ENCODE measurements at regions not wholly inside any gene's neighbourhood (a gene's known extent, or its start where the extent isn't known, plus 50 kb on each side); places are given as distances from the start of the nearest gene placed in this dataset.
A peak's percentile ranks its signal among the peaks of the same experiment; 100 is the strongest.
"Not testable (repeated sequence)": the region's sequence is repeated elsewhere in the genome, so short reads cannot be mapped to it uniquely, and the experiment has no call there.

DNA sequence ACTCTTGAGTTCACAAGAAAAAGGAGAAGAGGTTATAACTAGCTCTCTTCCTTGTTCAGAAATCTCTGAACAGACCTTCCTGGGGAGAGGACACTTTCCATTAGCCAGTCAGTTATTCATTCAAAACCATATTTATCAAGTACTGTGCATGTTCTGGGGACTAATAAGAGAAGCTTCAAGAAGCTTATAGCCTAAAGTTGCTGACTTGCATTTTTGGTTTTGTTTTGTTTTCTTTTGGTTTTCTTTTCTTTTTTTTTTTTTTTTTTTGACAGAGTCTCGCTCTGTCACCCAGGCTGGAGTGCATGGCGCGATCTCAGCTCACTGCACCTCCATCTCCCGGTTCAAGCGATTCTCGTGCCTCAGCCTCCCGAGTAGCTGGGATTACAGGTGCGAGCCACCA lies 471.4 kb downstream of the KLF12 start:
- no peak for ATAC-seq

DNA sequence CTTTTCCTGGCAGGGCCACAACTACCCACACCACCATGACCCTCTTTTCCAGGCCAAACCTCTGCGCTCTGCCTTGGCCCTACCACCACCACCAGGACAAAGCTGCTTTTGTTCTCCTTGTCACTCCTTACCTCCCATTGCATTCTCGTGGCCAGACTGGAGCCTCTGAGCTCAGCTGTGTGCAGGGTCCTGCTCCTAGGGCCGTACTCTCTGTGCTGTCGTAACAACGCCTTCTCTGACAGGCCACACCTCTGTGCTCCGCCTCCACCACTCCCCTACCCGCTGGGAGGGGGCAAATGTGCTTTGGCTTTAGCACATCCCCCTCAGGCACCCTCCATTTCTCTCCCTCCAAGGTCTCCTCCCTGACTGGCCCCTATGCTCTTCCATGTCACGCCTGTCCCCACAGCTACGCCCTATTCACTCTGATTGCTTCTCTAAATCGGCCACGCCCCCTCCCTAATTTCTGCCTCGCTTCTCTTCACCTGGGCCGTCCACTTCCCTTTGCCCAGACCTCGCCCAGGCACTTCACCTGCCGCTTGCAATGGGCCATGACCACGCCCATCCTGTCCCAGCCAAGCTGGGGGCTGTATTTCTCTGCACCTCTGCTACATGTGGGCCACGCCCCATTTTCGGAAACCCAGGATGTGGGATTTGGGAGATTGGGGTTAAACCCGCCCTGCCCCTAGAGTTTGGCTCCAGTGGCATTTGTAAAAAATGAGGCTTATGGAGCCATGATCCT lies 472.3 kb downstream of the KLF12 start:
- ATAC-seq, result no peak

DNA sequence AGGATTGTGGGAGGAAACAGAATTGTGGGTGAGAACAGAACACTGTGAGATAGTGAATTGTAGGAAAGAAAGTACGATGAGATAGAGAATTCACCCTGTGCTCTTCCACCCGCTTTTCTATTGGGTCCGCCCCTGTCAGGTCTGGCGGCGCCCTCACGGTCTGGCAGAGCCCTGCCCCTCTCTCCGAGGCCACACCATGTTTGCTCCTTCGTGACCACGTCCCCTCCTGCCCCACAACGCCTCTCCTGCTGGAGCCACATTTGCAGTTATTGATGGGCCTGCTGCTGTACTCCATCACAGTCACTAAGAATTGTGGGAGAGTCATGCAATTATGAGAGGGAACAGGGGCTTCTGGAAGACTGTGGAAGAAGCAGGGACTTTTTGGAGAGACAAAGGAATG lies 473.1 kb downstream of the KLF12 start:
- no peak for ATAC-seq

DNA sequence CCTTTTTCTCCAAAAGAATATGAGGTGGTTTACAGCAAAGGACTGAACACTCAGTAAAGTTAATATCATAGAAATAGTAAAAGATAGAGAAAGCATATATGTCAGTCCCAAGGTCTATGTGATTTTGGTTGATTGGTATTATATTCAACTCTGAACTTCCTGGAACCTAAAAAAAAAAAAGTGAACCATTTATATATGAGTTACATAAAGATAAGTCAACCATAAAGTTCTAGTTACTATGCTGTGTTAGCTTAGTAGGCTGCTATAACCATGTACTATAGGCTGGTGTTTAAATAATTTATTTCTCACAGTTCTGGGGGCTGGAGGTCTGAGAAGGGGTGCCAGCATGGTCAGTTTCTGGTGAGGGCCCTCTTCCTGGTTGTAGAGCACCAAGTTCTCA lies 475.6 kb downstream of the KLF12 start:
- ATAC-seq, result no peak

DNA sequence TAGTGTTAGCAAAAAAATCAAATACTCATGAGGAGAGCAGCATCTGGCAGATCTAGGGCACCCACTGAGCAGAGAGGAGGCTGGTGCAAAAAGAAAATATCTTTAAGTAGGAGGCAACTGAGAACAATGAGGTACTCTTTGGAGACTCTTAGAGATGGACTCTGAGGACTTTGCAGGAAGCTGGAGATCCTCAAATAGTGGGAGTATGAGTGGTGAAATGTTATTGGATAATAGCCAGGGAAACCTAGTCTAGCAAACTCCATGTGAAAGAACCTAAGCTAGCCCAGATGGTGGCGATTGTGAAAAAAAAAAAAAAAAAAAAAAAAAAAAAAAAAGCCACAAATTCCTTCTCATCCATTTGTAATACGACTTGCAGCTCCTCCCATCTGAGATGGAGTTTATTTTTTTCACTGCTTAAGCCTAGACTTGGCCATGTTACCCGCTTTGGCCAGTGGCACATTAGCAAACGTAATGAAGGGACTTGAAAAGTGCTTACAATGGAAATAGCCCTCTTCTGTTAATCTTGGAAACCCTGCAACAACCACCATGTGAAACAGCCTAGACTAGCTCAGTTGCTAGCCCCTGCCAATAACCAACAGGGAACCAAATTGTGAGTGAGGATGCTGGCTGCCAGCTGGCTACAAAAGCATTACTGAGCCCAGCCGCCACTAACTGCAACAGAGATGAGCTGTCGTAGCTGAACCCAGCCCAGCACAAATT lies 476.2 kb downstream of the KLF12 start:
- no peak for ATAC-seq

DNA sequence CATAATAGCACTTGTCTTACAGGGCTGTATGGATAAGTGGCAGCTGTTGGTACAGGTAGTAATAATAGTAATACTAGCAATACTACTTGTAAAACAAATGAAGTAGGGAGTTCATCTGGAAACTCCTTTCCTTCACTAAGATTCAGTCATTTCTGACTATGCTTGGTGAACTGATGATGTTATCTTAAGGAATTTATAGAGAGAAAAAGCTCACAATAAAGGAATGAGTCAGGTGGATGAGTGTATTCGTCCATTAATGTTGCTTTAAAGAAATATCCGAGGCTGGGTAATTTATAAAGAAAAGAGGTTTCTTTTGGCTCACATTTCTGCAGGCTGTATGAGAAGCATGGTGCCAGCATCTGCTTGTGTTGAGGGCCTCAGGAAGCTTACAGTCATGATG lies 477.3 kb downstream of the KLF12 start:
- peak; percentile 58 for ATAC-seq

DNA sequence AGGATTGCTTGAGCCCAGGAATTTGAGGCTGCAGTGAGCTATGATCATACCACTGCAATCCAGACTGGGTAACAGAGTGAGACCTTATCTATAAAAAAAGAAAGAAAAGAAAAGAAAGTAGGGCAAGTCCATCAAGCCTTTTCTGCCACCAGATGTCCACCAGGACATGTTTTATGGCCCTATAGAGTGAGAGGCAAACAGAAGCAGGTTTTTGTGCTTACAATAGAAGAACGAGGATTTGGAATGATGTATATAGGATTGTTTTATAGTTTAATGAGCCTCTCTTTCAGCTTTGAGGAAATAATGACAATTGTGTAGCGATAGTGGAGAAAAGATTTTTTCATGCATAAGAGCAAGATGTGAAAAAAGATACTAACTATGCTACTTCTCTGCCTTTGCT lies 480.5 kb downstream of the KLF12 start:
- ATAC-seq, result no peak

DNA sequence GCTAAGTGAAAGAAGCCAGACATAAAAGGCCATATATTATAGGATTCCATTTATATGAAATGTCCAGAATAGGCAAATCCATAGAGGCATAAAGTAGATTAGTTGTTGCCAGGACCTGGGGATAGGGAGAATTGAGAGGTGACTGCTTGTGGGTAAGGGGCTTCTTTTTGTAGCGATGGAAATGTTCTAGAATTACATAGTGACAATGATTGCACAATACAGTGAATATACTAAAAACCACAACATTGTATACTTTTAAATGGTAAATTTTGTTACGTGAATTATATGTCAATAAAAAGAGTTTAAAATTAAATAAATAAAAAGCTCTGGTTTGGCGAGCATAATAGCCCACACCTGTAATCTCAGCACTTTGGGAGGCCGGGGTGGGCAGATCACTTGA lies 486.8 kb downstream of the KLF12 start:
- ATAC-seq, result no peak

DNA sequence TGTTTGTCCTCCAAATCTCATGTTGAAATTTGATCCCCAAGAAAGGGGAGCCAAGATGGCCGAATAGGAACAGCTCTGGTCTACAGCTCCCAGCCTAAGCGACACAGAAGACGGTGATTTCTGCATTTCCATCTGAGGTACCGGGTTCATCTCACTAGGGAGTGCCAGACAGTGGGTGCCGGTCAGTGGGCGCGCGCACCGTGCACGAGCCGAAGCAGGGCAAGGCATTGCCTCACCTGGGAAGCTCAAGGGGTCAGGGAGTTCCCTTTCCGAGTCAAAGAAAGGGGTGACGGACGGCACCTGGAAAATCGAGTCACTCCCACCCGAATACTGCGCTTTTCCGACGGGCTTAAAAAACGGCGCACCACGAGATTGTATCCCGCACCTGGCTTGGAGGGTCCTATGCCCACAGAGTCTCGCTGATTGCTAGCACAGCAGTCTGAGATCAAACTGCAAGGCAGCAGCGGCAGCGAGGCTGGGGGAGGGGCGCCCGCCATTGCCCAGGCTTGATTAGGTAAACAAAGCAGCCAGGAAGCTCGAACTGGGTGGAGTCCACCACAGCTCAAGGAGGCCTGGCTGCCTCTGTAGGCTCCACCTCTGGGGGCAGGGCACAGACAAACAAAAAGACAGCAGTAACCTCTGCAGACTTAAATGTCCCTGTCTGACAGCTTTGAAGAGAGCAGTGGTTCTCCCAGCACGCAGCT lies 493.6 kb downstream of the KLF12 start:
- not testable (repeated sequence) for ATAC-seq

DNA sequence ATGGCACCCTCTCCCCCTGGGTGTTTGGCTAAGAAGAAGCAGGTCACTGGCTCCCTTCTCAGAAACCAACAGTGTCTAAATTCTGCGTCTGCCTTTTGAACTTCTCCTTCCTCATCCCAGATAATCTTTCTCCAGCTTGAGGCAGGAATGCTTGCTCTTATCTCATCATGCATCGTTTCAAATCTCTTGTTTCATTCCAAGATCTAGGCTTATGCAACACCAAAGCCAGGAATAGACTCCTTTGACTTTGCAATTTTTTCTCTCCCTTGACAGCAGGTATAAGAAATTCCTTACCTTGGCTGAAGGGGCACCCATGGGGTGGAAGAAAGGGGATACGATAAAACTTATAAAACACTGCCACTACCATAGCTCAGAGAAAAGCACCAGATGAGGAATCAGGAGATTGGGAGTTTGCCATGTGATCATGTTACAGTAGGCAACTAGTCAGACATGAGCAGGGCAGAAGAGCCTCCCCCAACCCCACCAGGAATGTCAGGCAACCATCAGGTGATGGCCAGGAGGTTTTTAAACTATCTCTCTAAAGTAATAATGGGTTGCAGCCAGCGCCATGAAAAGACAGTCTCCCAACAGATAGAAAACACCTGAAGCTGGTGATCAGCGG lies 498.9 kb downstream of the KLF12 start:
- ATAC-seq, result no peak

DNA sequence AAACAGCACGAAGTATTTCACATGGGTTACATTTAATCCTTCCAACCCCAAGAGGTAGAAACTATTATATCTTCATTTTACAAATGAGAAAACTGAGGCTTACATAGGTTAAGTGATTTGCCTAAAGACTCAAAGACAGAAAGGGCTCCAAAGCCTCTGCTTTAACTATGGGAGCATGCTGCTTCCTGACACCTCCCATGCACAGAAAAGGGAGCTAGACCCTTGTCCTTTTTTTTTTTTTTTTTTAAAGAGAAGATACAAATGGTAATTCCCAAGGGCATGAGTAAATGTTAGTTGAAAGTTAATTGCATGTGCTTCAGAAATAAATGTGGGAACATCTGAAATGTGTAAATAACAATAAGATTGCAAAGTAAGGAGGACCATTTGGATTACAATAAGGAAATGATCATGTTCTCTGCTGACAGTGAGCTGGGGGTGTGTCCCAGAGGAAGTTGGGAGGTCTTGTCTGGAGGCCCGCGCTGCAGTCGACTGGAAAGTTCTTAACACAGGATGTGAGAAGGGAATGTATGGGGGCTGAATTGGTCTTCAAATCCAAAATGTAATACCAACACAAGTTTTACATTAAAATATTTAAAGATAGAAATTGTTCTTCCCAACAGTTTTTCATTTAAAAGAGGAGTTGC lies 500.3 kb downstream of the KLF12 start:
- no peak for ATAC-seq

DNA sequence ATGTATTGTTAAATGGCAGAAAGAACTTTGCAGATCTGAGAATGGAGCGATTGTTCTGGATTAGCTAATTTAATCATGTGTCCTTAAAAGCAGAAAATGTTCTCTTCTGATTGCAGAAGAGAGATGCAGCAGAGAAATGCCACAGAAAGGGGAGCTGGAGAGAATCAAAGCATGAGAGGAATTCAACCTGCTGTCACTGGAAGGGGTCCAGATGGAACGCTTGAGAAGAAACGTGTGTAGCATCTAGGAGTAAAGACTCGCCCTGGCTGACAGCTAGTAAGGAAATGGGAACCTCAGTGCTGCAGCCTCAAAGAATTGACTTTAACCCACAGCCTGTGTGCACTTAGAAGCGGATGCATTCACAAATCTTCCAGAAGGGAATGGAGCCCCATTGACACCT lies 502.8 kb downstream of the KLF12 start:
- no peak for ATAC-seq

DNA sequence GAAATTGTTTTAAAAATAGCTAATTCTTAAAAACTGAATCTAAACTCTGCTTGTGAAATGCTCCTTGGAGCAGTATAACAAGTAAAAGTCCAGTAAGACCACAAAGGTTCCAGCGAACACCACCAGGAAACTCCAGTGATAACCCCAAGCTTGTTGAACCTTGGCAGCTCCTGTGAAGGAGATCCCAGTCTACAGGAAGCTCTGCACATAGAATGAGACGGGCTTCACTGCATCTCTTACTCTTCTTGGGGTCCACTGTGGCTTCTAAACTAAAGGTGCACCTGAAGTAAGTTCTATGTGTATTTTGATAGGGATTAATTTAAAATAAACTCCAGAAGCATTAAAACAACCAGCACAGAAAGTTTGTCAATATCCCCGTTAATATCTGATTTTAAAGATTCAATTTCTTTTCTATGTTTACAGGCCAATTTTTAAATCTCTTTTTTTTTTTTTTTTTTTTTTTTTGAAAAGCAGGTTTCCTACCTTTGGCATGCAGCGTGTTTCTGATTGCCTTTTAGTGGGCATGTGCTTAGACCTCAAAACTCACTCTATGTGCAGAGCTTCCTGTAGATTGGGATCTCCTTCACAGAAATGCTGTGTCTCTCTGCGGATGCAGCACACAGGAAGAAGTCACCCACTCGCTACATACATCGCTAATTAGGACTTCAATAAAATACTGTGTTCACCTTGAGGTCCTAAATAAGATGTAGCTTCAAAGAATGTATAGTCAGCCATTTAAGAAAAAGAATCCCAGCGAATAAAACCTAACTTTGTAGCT lies 508.5 kb downstream of the KLF12 start:
- ATAC-seq, result no peak

DNA sequence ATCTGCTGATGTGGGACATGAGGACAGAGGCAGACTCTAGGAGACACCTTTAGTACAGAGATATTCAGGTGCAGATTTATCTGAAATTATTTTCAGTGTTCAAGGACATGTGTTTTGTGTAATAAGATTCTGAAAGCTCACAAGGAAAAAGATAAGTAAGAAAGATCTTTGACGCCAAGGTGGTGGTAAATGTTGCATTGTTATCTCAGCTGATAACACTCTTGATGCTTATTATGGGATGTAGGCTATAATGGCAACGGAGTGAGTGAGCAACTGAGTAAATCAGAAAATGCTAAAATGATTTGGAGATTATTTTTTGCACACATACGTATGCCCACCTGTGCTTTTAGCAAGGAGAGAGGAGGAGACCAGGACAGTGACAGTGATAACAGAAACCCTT lies 510.9 kb downstream of the KLF12 start:
- ATAC-seq, result no peak

DNA sequence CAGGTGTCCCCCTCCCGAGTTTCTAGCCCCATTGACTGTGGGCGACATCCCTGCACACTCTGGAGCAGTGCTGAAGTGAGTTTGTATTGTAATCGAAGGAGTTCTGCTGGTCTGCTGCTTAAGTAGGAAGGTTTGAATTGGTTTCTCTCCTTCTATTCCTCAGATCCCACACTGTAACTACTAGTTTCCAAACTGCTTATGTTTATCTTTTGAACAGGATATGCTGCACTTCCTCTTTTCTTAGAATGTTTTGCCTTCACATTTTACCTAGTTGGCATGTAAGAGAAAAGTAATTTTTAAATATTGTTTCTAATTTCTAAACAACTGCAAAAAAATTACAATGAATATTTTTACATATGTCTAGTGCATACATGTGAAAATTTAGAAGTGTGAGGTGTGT lies 511.8 kb downstream of the KLF12 start:
- ATAC-seq, result no peak

DNA sequence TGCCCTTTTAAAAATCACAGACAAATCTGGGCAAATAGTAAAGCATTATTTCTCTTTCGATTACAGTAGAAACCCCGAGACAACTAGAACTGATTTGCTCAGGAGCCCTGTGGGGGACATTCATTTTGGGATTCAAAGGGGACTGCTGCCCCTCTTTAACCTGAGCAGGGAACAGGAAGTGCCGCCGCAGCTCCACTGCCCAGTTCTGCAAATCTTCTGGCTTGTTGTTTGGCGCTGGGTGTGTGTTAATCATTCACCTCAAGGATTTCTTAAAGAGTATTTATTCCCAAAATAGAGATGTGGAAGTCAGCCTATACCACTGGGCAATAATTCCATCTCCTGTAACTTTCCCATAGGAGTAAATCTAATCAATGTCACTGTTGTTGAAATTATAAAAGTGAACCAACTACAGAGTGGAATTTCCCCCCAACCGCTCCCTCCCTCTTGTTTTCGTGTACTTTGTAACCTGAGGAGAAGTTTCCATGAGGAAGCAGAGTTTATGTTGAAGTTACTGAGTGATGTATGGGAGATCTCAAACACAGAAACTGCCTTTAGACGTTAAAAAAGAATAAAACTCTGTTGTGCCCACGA lies 515.8 kb downstream of the KLF12 start:
- no peak for ATAC-seq

DNA sequence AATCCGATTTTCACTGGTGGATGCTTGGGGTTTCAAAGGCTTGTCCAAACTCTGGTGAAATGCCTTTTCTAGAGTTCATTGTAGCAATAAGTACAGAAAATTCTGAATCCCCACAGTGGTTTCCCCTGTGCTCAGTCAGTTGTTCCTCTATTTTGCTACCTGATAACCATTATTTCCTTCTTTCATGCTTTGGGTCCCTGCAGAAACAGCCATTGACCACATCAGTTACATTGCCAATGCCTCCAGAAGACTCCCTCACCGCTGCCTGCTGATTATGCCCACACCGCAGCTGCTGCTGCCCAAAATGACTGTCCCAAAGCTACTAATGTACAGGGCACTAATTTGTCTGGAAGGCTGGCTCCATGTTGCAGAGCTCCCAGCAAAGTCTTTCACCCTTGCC lies 517.3 kb downstream of the KLF12 start:
- ATAC-seq, result no peak

DNA sequence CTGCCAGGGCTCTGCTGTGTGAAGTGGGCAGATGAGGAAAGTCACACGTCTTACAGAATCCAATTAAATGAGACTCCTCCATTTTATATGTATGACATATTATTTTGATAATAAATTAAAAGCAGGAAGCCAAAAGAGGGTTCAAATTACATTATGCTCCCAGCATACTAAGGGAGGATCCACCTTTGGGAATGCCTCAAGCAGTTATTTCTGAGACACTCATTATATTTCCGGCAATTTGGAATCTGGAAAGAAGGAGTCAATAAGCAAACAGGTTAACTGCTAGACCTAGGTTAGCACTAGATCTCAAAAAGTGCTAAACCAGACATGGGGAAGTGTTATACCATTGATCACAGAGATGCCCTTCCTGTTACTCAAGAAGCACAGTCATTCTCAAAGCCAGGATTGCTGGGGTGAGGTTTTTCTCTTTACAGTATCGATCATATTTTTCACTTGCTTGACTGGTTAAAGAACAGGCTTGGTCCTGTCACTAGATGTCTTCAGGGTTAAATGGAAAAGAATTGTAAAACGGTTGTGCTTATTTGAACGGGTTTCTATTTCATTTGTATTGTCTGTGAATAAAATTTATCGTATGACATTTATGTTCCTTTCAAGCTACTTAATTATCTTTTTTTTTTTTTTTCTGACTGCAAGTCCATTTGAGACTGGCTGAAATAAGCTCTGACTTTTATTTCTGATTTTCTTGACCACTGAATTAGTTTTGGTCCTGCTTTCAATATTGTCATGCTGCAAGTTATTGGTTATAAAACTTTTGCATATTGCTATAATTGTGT lies 523.2 kb downstream of the KLF12 start:
- ATAC-seq, result peak; percentile 86

DNA sequence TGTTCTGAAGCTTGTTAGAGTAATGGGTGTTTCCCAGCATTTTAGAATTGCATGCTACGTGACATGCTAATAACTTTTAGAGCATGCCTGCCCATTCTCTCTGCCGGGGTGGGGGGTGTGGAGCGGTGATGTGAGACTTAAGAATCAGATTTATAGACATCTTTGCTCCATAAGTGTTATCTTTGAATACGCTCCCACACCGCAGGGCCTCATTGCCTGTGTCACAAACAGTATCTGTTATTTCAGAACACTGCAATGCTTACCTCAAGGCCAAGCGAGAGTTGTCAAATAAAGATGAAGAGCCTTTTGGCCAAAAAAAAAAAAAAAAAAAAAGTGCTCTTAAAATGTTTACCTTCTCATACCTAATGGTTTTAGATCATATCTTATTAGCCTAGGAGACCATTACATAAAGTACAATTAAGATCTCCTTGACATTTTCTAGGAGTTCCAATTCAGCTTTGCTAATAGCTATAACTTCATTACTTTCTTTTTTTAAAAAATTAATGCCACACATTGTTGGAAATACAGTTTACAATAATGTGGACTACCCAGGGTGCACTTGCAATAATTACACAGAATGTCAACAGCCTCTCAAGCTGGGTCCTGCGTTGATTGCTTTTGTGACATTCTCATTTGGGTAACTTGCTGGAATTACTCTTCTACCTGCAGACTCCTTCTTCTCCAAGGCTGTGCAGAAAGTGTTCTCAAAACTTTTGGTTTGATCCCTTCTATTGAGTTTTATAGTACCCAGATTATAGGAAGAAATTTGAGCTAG lies 525.3 kb downstream of the KLF12 start:
- no peak for ATAC-seq

DNA sequence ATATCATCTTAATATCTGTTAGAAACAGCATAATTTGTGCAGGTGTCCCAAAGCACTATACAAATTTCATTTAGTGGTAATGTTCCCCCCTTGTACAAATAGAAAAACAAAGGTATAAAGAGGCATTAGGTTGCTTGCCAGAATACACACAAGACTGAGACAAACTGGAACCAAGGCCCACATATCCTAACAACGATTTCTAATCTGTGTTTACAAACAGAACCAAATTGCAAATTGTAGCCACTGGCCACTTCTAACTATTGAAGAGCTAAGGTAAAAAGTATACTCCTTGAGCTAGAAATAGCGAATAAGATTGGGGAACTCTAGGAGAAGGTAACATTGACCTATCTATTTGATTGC lies 526.1 kb downstream of the KLF12 start:
- no peak for ATAC-seq

All from esophagus mucosa (tissue), 1 donor.